HCT116 (cell line): ENCODE measurements at regions not wholly inside any gene's neighbourhood (a gene's known extent, or its start where the extent isn't known, plus 50 kb on each side); places are given as distances from the start of the nearest gene placed in this dataset.

ENCODE experiments used
- ATAC-seq: fragments of 200-7000 bp; cut with Tn5 transposase; 2 replicates; pipeline ENCODE4 v1.9.1; 2020; ENCODE audit warnings: mild to moderate bottlenecking, moderate library complexity
- BruUV-seq: library from RNA; stranded (reverse); fragments of 400-500 nt; replicated peaks from 2 replicates; lab custom pipeline; 2021; lab: Mats Ljungman, UMichigan
- CTCF ChIA-PET: fragments of 300-600 bp; sonication (Branson Sonifier 250); formaldehyde crosslinking; loops from one replicate; lab custom pipeline; 2021; ENCODE audit warnings: antibody characterized with exemption; lab: Charles Lee
- POLR2A ChIA-PET: fragments of 300-600, 350-600 bp; sonication (Branson Sonifier 250); formaldehyde crosslinking; loops from one replicate; lab custom pipeline; 2021; ENCODE audit warnings: antibody characterized with exemption; lab: Charles Lee
- RAD21 ChIA-PET, 2 experiments: fragments of 300-600 bp; sonication (Branson Sonifier 250); formaldehyde crosslinking; loops; one replicate each; lab custom pipeline; 2023; ENCODE audit warnings: low total read pairs in 2 of 2; ENCODE audit not compliant: uncharacterized antibody in 2 of 2, unreplicated experiment in 2 of 2, low non-redundant PET in 1 of 2; lab: Charles Lee
- DNase-seq: peaks from one replicate; pipeline ENCODE4 v3.0.0-alpha.2; 2010; ENCODE audit warnings: low read depth, low spot score
- H2AFZ ChIP-seq: fragments of 200-600 bp; shearing (Covaris generic), sonication (generic); 2 replicates; pipeline ENCODE4 v1.6.1; 2017; ENCODE audit warnings: low read depth, mixed run types, mixed read lengths, antibody characterized with exemption, low read length; ENCODE audit not compliant: poor library complexity, severe bottlenecking
- H3K27ac ChIP-seq: 2 replicates; pipeline ENCODE4 v1.5.1; 2012; ENCODE audit warnings: low read depth, low read length
- H3K27me3 ChIP-seq: fragments of 200-600 bp; sonication (generic); 2 replicates; pipeline ENCODE4 v1.6.1; 2016; ENCODE audit warnings: mixed run types, low read length, mixed read lengths; ENCODE audit not compliant: insufficient read depth
- H3K36me3 ChIP-seq, 2 experiments: fragments of 200-500 bp in 1 of 2; fragments of 200-600 bp in 1 of 2; sonication (Bioruptor generic) in 1 of 2; sonication (generic) in 1 of 2; 2 replicates each; pipeline versions ENCODE4 v1.5.1 to v1.6.1; 2014 to 2016; ENCODE audit warnings: low read length in 2 of 2, inconsistent platforms in 1 of 2, mixed read lengths in 1 of 2, mixed run types in 1 of 2; ENCODE audit not compliant: insufficient read depth in 2 of 2, control insufficient read depth in 1 of 2
- H3K4me1 ChIP-seq, 2 experiments: fragments of 200-600 bp in 1 of 2; sonication (generic) in 1 of 2; 2 replicates each; pipeline versions ENCODE4 v1.5.1 to v1.6.1; 2012 to 2017; ENCODE audit warnings: low read length in 2 of 2, inconsistent platforms in 1 of 2, mild to moderate bottlenecking in 1 of 2, mixed read lengths in 1 of 2, mixed run types in 1 of 2, moderate library complexity in 1 of 2; ENCODE audit not compliant: insufficient read depth in 2 of 2, control insufficient read depth in 1 of 2
- H3K4me2 ChIP-seq: fragments of 200-600 bp; sonication (generic); 2 replicates; pipeline ENCODE4 v1.6.1; 2017; ENCODE audit warnings: mixed run types, low read length, mixed read lengths
- H3K4me3 ChIP-seq, 2 experiments: fragments of 200-600 bp in 1 of 2; sonication (generic) in 1 of 2; replicated peaks in 1 of 2; 2 replicates each; pipeline ENCODE4 v1.5.1; 2011 to 2016; ENCODE audit warnings: low read length in 2 of 2, control low read depth in 1 of 2, low read depth in 1 of 2, mild to moderate bottlenecking in 1 of 2, mixed read lengths in 1 of 2, mixed run types in 1 of 2
- H3K79me2 ChIP-seq: fragments of 200-600 bp; sonication (generic); 2 replicates; pipeline ENCODE4 v1.6.1; 2017; ENCODE audit warnings: mild to moderate bottlenecking, mixed run types, low read length, moderate library complexity, mixed read lengths; ENCODE audit not compliant: insufficient read depth
- H3K9ac ChIP-seq: fragments of 200-600 bp; sonication (generic); 2 replicates; pipeline ENCODE4 v1.6.1; 2016; ENCODE audit warnings: low read length, mixed read lengths
- H3K9me2 ChIP-seq: fragments of 200-600 bp; sonication (generic), shearing (Covaris generic); 2 replicates; pipeline ENCODE4 v1.6.1; 2017; ENCODE audit warnings: mixed run types, mild to moderate bottlenecking, moderate library complexity; ENCODE audit not compliant: insufficient read depth
- H3K9me3 ChIP-seq, 2 experiments: fragments of 200-500 bp in 1 of 2; fragments of 200-600 bp in 1 of 2; sonication (Bioruptor generic) in 1 of 2; sonication (generic) in 1 of 2; 2 replicates each; pipeline ENCODE4 v1.6.1; 2014 to 2017; ENCODE audit warnings: low read length in 2 of 2, mixed read lengths in 2 of 2, inconsistent platforms in 1 of 2, low read depth in 1 of 2, mild to moderate bottlenecking in 1 of 2, mixed run types in 1 of 2, moderate library complexity in 1 of 2; ENCODE audit not compliant: control insufficient read depth in 1 of 2, insufficient read depth in 1 of 2
- H4K20me1 ChIP-seq: fragments of 200-600 bp; sonication (generic), shearing (Covaris generic); 2 replicates; pipeline ENCODE4 v1.6.1; 2017; ENCODE audit warnings: mixed run types, mild to moderate bottlenecking, moderate library complexity; ENCODE audit not compliant: insufficient read depth
- ATF3 ChIP-seq: IDR thresholded peaks from 2 replicates; pipeline ENCODE4 v1.6.1; 2012
- CBX3 ChIP-seq: IDR thresholded peaks from 2 replicates; pipeline ENCODE4 v1.6.1; 2012; ENCODE audit warnings: low read depth
- CEBPB ChIP-seq: IDR thresholded peaks from 2 replicates; pipeline ENCODE4 v1.6.1; 2012; ENCODE audit warnings: low read depth
- CTCF ChIP-seq, 3 experiments: fragments of 200-600 bp in 1 of 3; sonication (generic) in 1 of 3; IDR thresholded peaks in 2 of 3; conservative IDR thresholded peaks in 1 of 3; 2 replicates each; pipeline ENCODE4 v1.5.1; 2012 to 2017; ENCODE audit warnings: low read depth in 2 of 3, low read length in 2 of 3, antibody characterized with exemption in 1 of 3, borderline replicate concordance in 1 of 3, control low read depth in 1 of 3, mild to moderate bottlenecking in 1 of 3, mixed read lengths in 1 of 3, mixed run types in 1 of 3, moderate library complexity in 1 of 3; ENCODE audit not compliant: insufficient read depth in 1 of 3
- EGR1 ChIP-seq: IDR thresholded peaks from 2 replicates; pipeline ENCODE4 v1.6.1; 2012; ENCODE audit warnings: low read depth
- ELF1 ChIP-seq: IDR thresholded peaks from 2 replicates; pipeline ENCODE4 v1.6.1; 2012; ENCODE audit warnings: low read depth, borderline replicate concordance
- EZH2phosphoT487 ChIP-seq: fragments of 200-600 bp; IDR thresholded peaks from 2 replicates; pipeline ENCODE4 v1.6.1; 2018; ENCODE audit warnings: antibody characterized with exemption, borderline replicate concordance
- FOSL1 ChIP-seq: IDR thresholded peaks from 2 replicates; pipeline ENCODE4 v1.6.1; 2012; ENCODE audit warnings: low read depth
- JUND ChIP-seq: IDR thresholded peaks from 2 replicates; pipeline ENCODE4 v1.6.1; 2012
- MAX ChIP-seq: IDR thresholded peaks from 2 replicates; pipeline ENCODE4 v1.6.1; 2012
- POLR2A ChIP-seq: IDR thresholded peaks from 2 replicates; pipeline ENCODE4 v1.7.0; 2011; ENCODE audit warnings: borderline replicate concordance; ENCODE audit not compliant: insufficient read depth, insufficient read length; ENCODE audit errors: extremely low read depth
- RAD21 ChIP-seq: IDR thresholded peaks from 2 replicates; pipeline ENCODE4 v1.6.1; 2012; ENCODE audit warnings: low read depth, mild to moderate bottlenecking
- REST ChIP-seq: IDR thresholded peaks from 2 replicates; pipeline ENCODE4 v1.6.1; 2012; ENCODE audit warnings: low read depth
- SIN3A ChIP-seq: IDR thresholded peaks from 2 replicates; pipeline ENCODE4 v1.6.1; 2012; ENCODE audit warnings: low read depth
- SP1 ChIP-seq: IDR thresholded peaks from 2 replicates; pipeline ENCODE4 v1.6.1; 2012; ENCODE audit warnings: low read depth
- SRF ChIP-seq: IDR thresholded peaks from 2 replicates; pipeline ENCODE4 v1.6.1; 2012; ENCODE audit warnings: low read depth
- TCF7L2 ChIP-seq: IDR thresholded peaks from 2 replicates; pipeline ENCODE4 v1.7.0; 2011; ENCODE audit warnings: borderline replicate concordance, inconsistent platforms; ENCODE audit not compliant: insufficient read depth, insufficient read length; ENCODE audit errors: extremely low read depth
- YY1 ChIP-seq: IDR thresholded peaks from 2 replicates; pipeline ENCODE4 v1.6.1; 2011; ENCODE audit warnings: low read length, low read depth, moderate library complexity, mild to moderate bottlenecking; ENCODE audit not compliant: insufficient replicate concordance; ENCODE audit errors: extremely low read depth
- ZBTB33 ChIP-seq: IDR thresholded peaks from 2 replicates; pipeline ENCODE4 v1.6.1; 2011; ENCODE audit warnings: mild to moderate bottlenecking, low read length, moderate library complexity; ENCODE audit not compliant: insufficient replicate concordance; ENCODE audit errors: extremely low read depth
- ZFX ChIP-seq: fragments of 450-650 bp; IDR thresholded peaks from 2 replicates; pipeline ENCODE4 v1.6.1; 2017
- ZNF274 ChIP-seq: fragments of 200-500 bp; sonication (Bioruptor generic); IDR thresholded peaks from 2 replicates; pipeline ENCODE4 v1.6.1; 2014; ENCODE audit warnings: mild to moderate bottlenecking, low read depth, low read length, inconsistent platforms
- intact Hi-C: fragments of 100-400 bp; cut with micrococcal nuclease; formaldehyde crosslinking; loops from 2 replicates; pipeline ENCODE4 v1.10.0; 2022

- Histone ChIP-seq H4K20me1 (no peaks in the 10 kb centered on the region), H3K4me2 (peak overlapping the region; percentile 70), H3K27me3 (no peaks in the 10 kb centered on the region), H3K9me2 (no peaks in the 10 kb centered on the region), H3K9ac (peak overlapping the region; percentile 5; the same call in 1 of the 2 replicates), H3K4me1 (peaks cover 47 to 60% of the 10 kb centered on the region in 2 experiments), H3K27ac (peak overlapping the region; percentile 99), H3K79me2 (no peaks in the 10 kb centered on the region), H2AFZ (peak overlapping the region; percentile 92), H3K4me3 (peak overlapping the region in 1 of 2 experiments; percentile 20; a peak in 2 of 4 replicates), H3K36me3 (no peaks in the 10 kb centered on the region), H3K9me3 (no peaks in the 10 kb centered on the region)
- DNase-seq (peak; percentile 71), ATAC-seq (peak; percentile 39)
- CTCF ChIA-PET = no interaction called here
- intact Hi-C loops = no loop called here
- POLR2A ChIA-PET = no interaction called here
- RAD21 ChIA-PET = no interaction called here
- no TSS peak for BruUV-seq
- no peak; the same call in none of the 2 replicates for TF ChIP-seq CEBPB
- no peak for TF ChIP-seq REST
- peak; percentile 21; the same call in 1 of the 2 replicates for TF ChIP-seq ATF3
- no peak for TF ChIP-seq ZBTB33
- peak; percentile 65; the same call in 1 of the 2 replicates for TF ChIP-seq CBX3
- TF ChIP-seq MAX = peak; percentile 78
- TF ChIP-seq YY1 = no peak
- TF ChIP-seq EZH2phosphoT487 = no peak
- TF ChIP-seq SIN3A = peak; percentile 67; the same call in 1 of the 2 replicates
- TF ChIP-seq SRF = peak; percentile 48; the same call in 1 of the 2 replicates
- no peak for TF ChIP-seq EGR1
- TF ChIP-seq FOSL1 = 0 out of 2 replicates have a peak, but pooled peaks have one; percentile 36
- TF ChIP-seq SP1 = peak; percentile 78
- TF ChIP-seq POLR2A = no peak
- no peak for TF ChIP-seq ELF1
- TF ChIP-seq ZNF274 = no peak
- peak; percentile 79 for TF ChIP-seq JUND
- TF ChIP-seq TCF7L2 = no peak
- peak; percentile 10; the same call in 1 of the 2 replicates for TF ChIP-seq RAD21
- no peak for TF ChIP-seq ZFX
- TF ChIP-seq CTCF (IDR thresholded peaks at IDR 0.05 in 2 of 3, conservative IDR thresholded peaks at IDR 0.05 in 1 of 3; ENCODE audit: borderline replicate concordance in 1 of 3, insufficient read depth in 1 of 3, low read depth in 2 of 3, low read length in 2 of 3) = no peak
Observed at GRCh38 chr5:175124821-175125220, 319.2 kb downstream of the DRD1 start.
